H1 (cell line): ENCODE measurements at regions not wholly inside any gene's neighbourhood (a gene's known extent, or its start where the extent isn't known, plus 50 kb on each side); places are given as distances from the start of the nearest gene placed in this dataset.

Source experiments
- CTCF ChIA-PET: fragments of 300-600 bp; sonication (Branson Sonifier 250); formaldehyde crosslinking; loops from one replicate; lab custom pipeline; 2021; ENCODE audit not compliant: partially characterized antibody; lab: Charles Lee
- POLR2A ChIA-PET: fragments of 300-600 bp; sonication (Branson Sonifier 250); formaldehyde crosslinking; loops from one replicate; lab custom pipeline; 2021; ENCODE audit warnings: inconsistent platforms; ENCODE audit not compliant: partially characterized antibody; lab: Charles Lee
- DNase-seq, 2 experiments: peaks; one replicate each; pipeline versions ENCODE4 v3.0.0 to v3.0.0-alpha.2; 2010 to 2022; ENCODE audit warnings: low spot score in 2 of 2, low read depth in 1 of 2, mixed read lengths in 1 of 2
- FAIRE-seq: peaks from 2 replicates; lab custom pipeline; 2011; peaks lifted over from hg19 to GRCh38; lab: Jason Lieb, UNC
- H2AFZ ChIP-seq: 2 replicates; pipeline ENCODE4 v1.8.1; 2012; ENCODE audit warnings: low read length, inconsistent platforms
- H2AK5ac ChIP-seq: 2 replicates; pipeline ENCODE4 v1.6.1; 2013; ENCODE audit warnings: low read depth, low read length
- H2BK120ac ChIP-seq: replicated peaks from 2 replicates; pipeline ENCODE3; 2013; ENCODE audit warnings: low read depth, low read length, inconsistent platforms
- H2BK12ac ChIP-seq: 2 replicates; pipeline ENCODE4 v1.6.1; 2013; ENCODE audit warnings: low read depth, low read length
- H2BK15ac ChIP-seq: 2 replicates; pipeline ENCODE4 v1.6.1; 2013; ENCODE audit warnings: low read length
- H2BK20ac ChIP-seq: 2 replicates; pipeline ENCODE4 v1.6.1; 2013; ENCODE audit warnings: low read length
- H2BK5ac ChIP-seq: 2 replicates; pipeline ENCODE4 v1.6.1; 2013; ENCODE audit warnings: low read depth, low read length
- H3K14ac ChIP-seq: 2 replicates; pipeline ENCODE4 v1.6.1; 2013; ENCODE audit warnings: inconsistent platforms; ENCODE audit not compliant: insufficient read length
- H3K18ac ChIP-seq: 2 replicates; pipeline ENCODE4 v1.6.1; 2013; ENCODE audit warnings: low read length; ENCODE audit errors: extremely low read depth
- H3K23ac ChIP-seq: 2 replicates; pipeline ENCODE4 v1.6.1; 2013; ENCODE audit warnings: inconsistent platforms; ENCODE audit not compliant: insufficient read length
- H3K23me2 ChIP-seq: 2 replicates; pipeline ENCODE4 v1.6.1; 2013; ENCODE audit warnings: low read depth, low read length
- H3K27ac ChIP-seq: 2 replicates; pipeline ENCODE4 v1.6.1; 2011; ENCODE audit warnings: low read depth, low read length, inconsistent platforms
- H3K27me3 ChIP-seq, 4 experiments: replicated peaks in 1 of 4; 1 replicate in 1 of 4; 2 replicates in 3 of 4; pipeline versions ENCODE4 v1.6.1 to v1.8.1; 2011 to 2013; ENCODE audit warnings: low read length in 3 of 4, mild to moderate bottlenecking in 3 of 4, inconsistent platforms in 2 of 4, mixed read lengths in 2 of 4, moderate library complexity in 1 of 4; ENCODE audit not compliant: control insufficient read depth in 3 of 4, insufficient read depth in 3 of 4; ENCODE audit errors: extremely low read depth in 1 of 4
- H3K36me3 ChIP-seq, 4 experiments: 2 replicates each; pipeline versions ENCODE4 v1.6.1 to v1.8.1; 2011 to 2013; ENCODE audit warnings: mild to moderate bottlenecking in 4 of 4, low read length in 3 of 4, moderate library complexity in 2 of 4, control low read depth in 1 of 4, inconsistent platforms in 1 of 4; ENCODE audit not compliant: insufficient read depth in 4 of 4, control insufficient read depth in 2 of 4
- H3K4ac ChIP-seq: replicated peaks from 2 replicates; pipeline ENCODE3; 2013; ENCODE audit warnings: low read length, low read depth, mixed read lengths, inconsistent platforms; ENCODE audit not compliant: insufficient read length
- H3K4me1 ChIP-seq, 4 experiments: replicated peaks in 1 of 4; 1 replicate in 1 of 4; 2 replicates in 3 of 4; pipeline versions ENCODE4 v1.6.1 to v1.8.1; 2011 to 2013; ENCODE audit warnings: low read length in 3 of 4, inconsistent platforms in 2 of 4, mixed read lengths in 1 of 4; ENCODE audit not compliant: insufficient read depth in 4 of 4, control insufficient read depth in 3 of 4
- H3K4me2 ChIP-seq, 2 experiments: 2 replicates each; pipeline versions ENCODE4 v1.6.1 to v1.8.1; 2011 to 2013; ENCODE audit warnings: low read depth in 2 of 2, low read length in 2 of 2, control low read depth in 1 of 2, inconsistent platforms in 1 of 2, mild to moderate bottlenecking in 1 of 2; ENCODE audit not compliant: insufficient read depth in 1 of 2
- H3K4me3 ChIP-seq, 4 experiments: fragments of 200-600, 300-600 bp in 1 of 4; sonication (generic), shearing (Covaris generic), sonication (Bioruptor Twin) in 1 of 4; 2 replicates each; pipeline versions ENCODE4 v1.5.1 to v1.8.1; 2011 to 2016; ENCODE audit warnings: low read length in 4 of 4, low read depth in 3 of 4, control low read depth in 2 of 4, inconsistent platforms in 2 of 4, mild to moderate bottlenecking in 2 of 4, mixed read lengths in 1 of 4, moderate library complexity in 1 of 4; ENCODE audit not compliant: insufficient read depth in 2 of 4; ENCODE audit errors: extremely low read depth in 1 of 4
- H3K56ac ChIP-seq: replicated peaks from 2 replicates; pipeline ENCODE3; 2013; ENCODE audit warnings: low read depth, mild to moderate bottlenecking, mixed read lengths, low read length, inconsistent platforms; ENCODE audit not compliant: insufficient read length
- H3K79me1 ChIP-seq: 2 replicates; pipeline ENCODE4 v1.6.1; 2013; ENCODE audit warnings: low read depth, low read length, control low read depth
- H3K79me2 ChIP-seq, 2 experiments: 2 replicates each; pipeline versions ENCODE4 v1.6.1 to v1.8.1; 2012 to 2013; ENCODE audit warnings: low read length in 2 of 2, mild to moderate bottlenecking in 2 of 2, inconsistent platforms in 1 of 2; ENCODE audit not compliant: insufficient read depth in 2 of 2, control insufficient read depth in 1 of 2
- H3K9ac ChIP-seq, 4 experiments: replicated peaks in 1 of 4; 1 replicate in 1 of 4; 2 replicates in 3 of 4; pipeline versions ENCODE4 v1.6.1 to v1.8.1; 2011 to 2013; ENCODE audit warnings: low read depth in 3 of 4, low read length in 3 of 4, control low read depth in 2 of 4, mild to moderate bottlenecking in 2 of 4, moderate library complexity in 2 of 4, inconsistent platforms in 1 of 4; ENCODE audit errors: extremely low read depth in 1 of 4
- H3K9me3 ChIP-seq, 2 experiments: 2 replicates each; pipeline versions ENCODE4 v1.6.1 to v1.8.1; 2012 to 2013; ENCODE audit warnings: mild to moderate bottlenecking in 2 of 2, moderate library complexity in 2 of 2, control low read depth in 1 of 2, inconsistent platforms in 1 of 2, low read depth in 1 of 2, low read length in 1 of 2, mixed read lengths in 1 of 2; ENCODE audit not compliant: insufficient read depth in 2 of 2
- H4K20me1 ChIP-seq, 2 experiments: replicated peaks in 1 of 2; 2 replicates each; pipeline versions ENCODE3 to v1.8.1; 2011 to 2013; ENCODE audit warnings: inconsistent platforms in 2 of 2, low read length in 2 of 2, mild to moderate bottlenecking in 1 of 2; ENCODE audit not compliant: insufficient read depth in 2 of 2, control insufficient read depth in 1 of 2
- H4K5ac ChIP-seq: 2 replicates; pipeline ENCODE4 v1.6.1; 2013; ENCODE audit warnings: low read length, low read depth, mixed read lengths, inconsistent platforms; ENCODE audit not compliant: insufficient read length
- H4K8ac ChIP-seq: 2 replicates; pipeline ENCODE4 v1.8.0; 2013; ENCODE audit warnings: mild to moderate bottlenecking, moderate library complexity, low read length, inconsistent platforms; ENCODE audit not compliant: insufficient read depth; ENCODE audit errors: extremely low read depth
- H4K91ac ChIP-seq: replicated peaks from 2 replicates; pipeline ENCODE3; 2013; ENCODE audit warnings: low read length, mixed read lengths, inconsistent platforms; ENCODE audit not compliant: insufficient read length
- SIRT6 ChIP-seq: IDR thresholded peaks from one replicate; pipeline ENCODE4 v1.7.1; 2012; ENCODE audit warnings: low read length, inconsistent platforms
- SRF ChIP-seq: IDR thresholded peaks from 2 replicates; pipeline ENCODE4 v1.6.1; 2011; ENCODE audit warnings: mild to moderate bottlenecking, low read depth, low read length, moderate library complexity
- TEAD4 ChIP-seq: IDR thresholded peaks from 2 replicates; pipeline ENCODE4 v1.6.1; 2012; ENCODE audit warnings: low read depth, low read length, inconsistent platforms, mixed read lengths
- TF ChIP-seq, protein P1 (sequence below): IDR thresholded peaks from 2 replicates; pipeline ENCODE4 v1.6.1; 2012; ENCODE audit warnings: inconsistent platforms

DNA sequence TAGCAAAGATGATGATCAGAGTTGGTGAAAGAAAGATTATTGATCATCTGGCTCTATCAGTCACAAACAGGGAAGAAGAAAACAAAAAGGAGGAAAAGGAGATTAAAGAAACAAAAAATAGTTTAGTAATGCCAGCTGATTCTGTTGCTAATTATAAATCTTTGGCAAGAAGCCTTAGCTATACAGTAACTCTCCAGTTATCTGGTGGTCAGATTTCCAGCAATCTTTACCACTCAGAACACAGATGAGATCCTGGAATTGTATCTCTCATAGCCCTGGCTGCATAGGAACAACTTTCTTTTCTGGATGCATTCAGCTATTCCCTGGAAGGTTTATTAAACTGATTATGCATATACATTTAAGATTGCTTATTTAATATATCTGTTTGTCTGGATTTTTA lies 256.8 kb upstream of the ZEB2 start:
- H3K18ac ChIP-seq: no peak overlapping the region
- H3K9me3 ChIP-seq: no peaks in the 10 kb centered on the region
- no peaks in the 10 kb centered on the region for H3K36me3 ChIP-seq
- no peak overlapping the region for H4K8ac ChIP-seq
- ChIA-PET POLR2A (no interaction called here), CTCF (no interaction called here)
- H3K23me2 ChIP-seq: no peaks in the 10 kb centered on the region; the same call in 1 of the 2 replicates
- H3K23ac ChIP-seq: no peak overlapping the region
- H2BK15ac ChIP-seq: no peak overlapping the region
- no peak for FAIRE-seq
- no peak overlapping the region for H2AFZ ChIP-seq
- H3K27ac ChIP-seq: no peak overlapping the region
- H4K5ac ChIP-seq: no peak overlapping the region
- no peak overlapping the region for H2BK120ac ChIP-seq
- no peaks in the 10 kb centered on the region for H3K79me1 ChIP-seq
- H4K91ac ChIP-seq: no peak overlapping the region
- H3K56ac ChIP-seq: no peak overlapping the region
- no peaks in the 10 kb centered on the region for H3K79me2 ChIP-seq
- H3K27me3 ChIP-seq: peaks cover 0 to 1% (median 0%) of the 10 kb centered on the region in 4 experiments; a peak in 1 of 7 replicates
- no peak overlapping the region for H3K4ac ChIP-seq
- H3K14ac ChIP-seq: no peak overlapping the region
- H3K9ac ChIP-seq: no peak overlapping the region
- no peak overlapping the region for H2BK20ac ChIP-seq
- DNase-seq: no peak
- no peak overlapping the region for H2BK5ac ChIP-seq
- H4K20me1 ChIP-seq: no peaks in the 10 kb centered on the region
- H3K4me2 ChIP-seq: no peak overlapping the region
- H2BK12ac ChIP-seq: no peak overlapping the region
- TF ChIP-seq SRF (no peak), SIRT6 (no peak), TEAD4 (no peak)
- TF ChIP-seq, protein P1, sequence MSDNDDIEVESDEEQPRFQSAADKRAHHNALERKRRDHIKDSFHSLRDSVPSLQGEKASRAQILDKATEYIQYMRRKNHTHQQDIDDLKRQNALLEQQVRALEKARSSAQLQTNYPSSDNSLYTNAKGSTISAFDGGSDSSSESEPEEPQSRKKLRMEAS: no peak
- no peak overlapping the region for H2AK5ac ChIP-seq
- H3K4me3 ChIP-seq: no peak overlapping the region
- H3K4me1 ChIP-seq: no peaks in the 10 kb centered on the region
